ENCODE measurements at regions not wholly inside any gene's neighbourhood (a gene's known extent, or its start where the extent isn't known, plus 50 kb on each side); places are given as distances from the start of the nearest gene placed in this dataset.

GRCh38 chr4:152156442-152156841 lies 379.4 kb downstream of the FBXW7 start:
- TF ChIP-seq CTCF (conservative IDR thresholded peaks at IDR 0.05 in 1 of 2, IDR thresholded peaks at IDR 0.05 in 1 of 2; ENCODE audit: extremely low read depth in 1 of 2, insufficient read depth in 1 of 2, low read depth in 1 of 2, low read length in 2 of 2) (no peak), EZH2 (IDR thresholded peaks at IDR 0.05; ENCODE audit: borderline replicate concordance, low read length) (no peak)
